UCSD-AML1 (cell line): ENCODE measurements at regions not wholly inside any gene's neighbourhood (a gene's known extent, or its start where the extent isn't known, plus 50 kb on each side); places are given as distances from the start of the nearest gene placed in this dataset.

Experiments
- DNase-seq: peaks from one replicate; lab custom pipeline; 2025; ENCODE audit not compliant: unreplicated experiment; lab: John Stamatoyannopoulos, UW

GRCh38 chr2:118622913-118623312, 224.5 kb downstream of the EN1 start:
- DNase-seq: no peak

GRCh38 chr2:118622108-118622507, 225.3 kb downstream of the EN1 start:
- no peak for DNase-seq

- no peak for DNase-seq
Observed at GRCh38 chr2:118618279-118618678, 229.2 kb downstream of the EN1 start.

- DNase-seq: no peak
Observed at GRCh38 chr2:118616432-118616831, 231.0 kb downstream of the EN1 start.

- no peak for DNase-seq
Observed at GRCh38 chr2:118614841-118615271, 232.6 kb downstream of the EN1 start.

GRCh38 chr2:118613737-118614136, 233.7 kb downstream of the EN1 start:
- no peak for DNase-seq

- DNase-seq: no peak
Observed at GRCh38 chr2:118611691-118612090, 235.8 kb downstream of the EN1 start.

GRCh38 chr2:118609138-118609537, 238.3 kb downstream of the EN1 start:
- no peak for DNase-seq

- DNase-seq: no peak
Observed at GRCh38 chr2:118607641-118608040, 239.8 kb downstream of the EN1 start.

- DNase-seq: no peak
Observed at GRCh38 chr2:118604811-118605210, 242.6 kb downstream of the EN1 start.

- no peak for DNase-seq
Observed at GRCh38 chr2:118604371-118604770, 243.1 kb downstream of the EN1 start.

- DNase-seq: no peak
Observed at GRCh38 chr2:118599141-118599540, 248.3 kb downstream of the EN1 start.

GRCh38 chr2:118596620-118597019, 250.8 kb downstream of the EN1 start:
- DNase-seq: no peak

- no peak for DNase-seq
Observed at GRCh38 chr2:118593257-118593656, 254.2 kb downstream of the EN1 start.

GRCh38 chr2:118591223-118591622, 256.2 kb downstream of the EN1 start:
- no peak for DNase-seq

GRCh38 chr2:118589721-118590120, 257.7 kb downstream of the EN1 start:
- DNase-seq: no peak

- no peak for DNase-seq
Observed at GRCh38 chr2:118588850-118589249, 258.6 kb downstream of the EN1 start.

- DNase-seq: no peak
Observed at GRCh38 chr2:118586312-118586711, 261.1 kb downstream of the EN1 start.

- no peak for DNase-seq
Observed at GRCh38 chr2:118584877-118585276, 262.6 kb downstream of the EN1 start.

- DNase-seq: no peak
Observed at GRCh38 chr2:118584062-118584749, 263.2 kb downstream of the EN1 start.

- DNase-seq: no peak
Observed at GRCh38 chr2:118582058-118582457, 265.4 kb downstream of the EN1 start.

GRCh38 chr2:118580651-118581050, 266.8 kb downstream of the EN1 start:
- DNase-seq: no peak

- no peak for DNase-seq
Observed at GRCh38 chr2:118580107-118580506, 267.3 kb downstream of the EN1 start.
